ENCODE measurements at regions not wholly inside any gene's neighbourhood (a gene's known extent, or its start where the extent isn't known, plus 50 kb on each side); places are given as distances from the start of the nearest gene placed in this dataset.
A peak's percentile ranks its signal among the peaks of the same experiment; 100 is the strongest.
"Not testable (repeated sequence)": the region's sequence is repeated elsewhere in the genome, so short reads cannot be mapped to it uniquely, and the experiment has no call there.

- not testable (repeated sequence) for H3K27me3 Mint-ChIP-seq (ENCODE audit: low read depth); DNase-seq (ENCODE audit: low read depth, low spot score); H3K4me3 Mint-ChIP-seq; H3K36me3 Mint-ChIP-seq (ENCODE audit: low read depth); H3K4me1 Mint-ChIP-seq; H3K27ac Mint-ChIP-seq (ENCODE audit: unreplicated experiment); H3K9me3 Mint-ChIP-seq
These were observed 139.4 kb downstream of the FAM72C start for GRCh38 chr1:143832379-143832716.

- H3K4me3 Mint-ChIP-seq; H3K27me3 Mint-ChIP-seq (ENCODE audit: low read depth); H3K9me3 Mint-ChIP-seq; DNase-seq (ENCODE audit: low read depth, low spot score); H3K36me3 Mint-ChIP-seq (ENCODE audit: low read depth); H3K27ac Mint-ChIP-seq (ENCODE audit: unreplicated experiment); H3K4me1 Mint-ChIP-seq: not testable (repeated sequence)
These were observed 140.1 kb downstream of the FAM72C start for GRCh38 chr1:143831479-143832378.

- not testable (repeated sequence) for H3K27me3 Mint-ChIP-seq (ENCODE audit: low read depth); H3K36me3 Mint-ChIP-seq (ENCODE audit: low read depth); DNase-seq (ENCODE audit: low read depth, low spot score); H3K4me1 Mint-ChIP-seq; H3K9me3 Mint-ChIP-seq; H3K27ac Mint-ChIP-seq (ENCODE audit: unreplicated experiment); H3K4me3 Mint-ChIP-seq
These were observed 145.6 kb downstream of the FAM72C start for GRCh38 chr1:143826162-143826561.

- H3K9me3 Mint-ChIP-seq; H3K4me1 Mint-ChIP-seq; DNase-seq (ENCODE audit: low read depth, low spot score); H3K27ac Mint-ChIP-seq (ENCODE audit: unreplicated experiment); H3K27me3 Mint-ChIP-seq (ENCODE audit: low read depth); H3K36me3 Mint-ChIP-seq (ENCODE audit: low read depth); H3K4me3 Mint-ChIP-seq: not testable (repeated sequence)
These were observed 147.5 kb downstream of the FAM72C start for GRCh38 chr1:143824266-143824665.

- not testable (repeated sequence) for H3K4me3 Mint-ChIP-seq; H3K27me3 Mint-ChIP-seq (ENCODE audit: low read depth); H3K36me3 Mint-ChIP-seq (ENCODE audit: low read depth); DNase-seq (ENCODE audit: low read depth, low spot score); H3K9me3 Mint-ChIP-seq; H3K4me1 Mint-ChIP-seq; H3K27ac Mint-ChIP-seq (ENCODE audit: unreplicated experiment)
These were observed 151.7 kb downstream of the FAM72C start for GRCh38 chr1:143820058-143820457.

- not testable (repeated sequence) for H3K4me1 Mint-ChIP-seq; H3K27me3 Mint-ChIP-seq (ENCODE audit: low read depth); H3K9me3 Mint-ChIP-seq; H3K4me3 Mint-ChIP-seq; H3K27ac Mint-ChIP-seq (ENCODE audit: unreplicated experiment); H3K36me3 Mint-ChIP-seq (ENCODE audit: low read depth); DNase-seq (ENCODE audit: low read depth, low spot score)
These were observed 155.4 kb downstream of the FAM72C start for GRCh38 chr1:143816369-143816768.

- not testable (repeated sequence) for DNase-seq (ENCODE audit: low read depth, low spot score); H3K27ac Mint-ChIP-seq (ENCODE audit: unreplicated experiment); H3K4me1 Mint-ChIP-seq; H3K27me3 Mint-ChIP-seq (ENCODE audit: low read depth); H3K9me3 Mint-ChIP-seq; H3K36me3 Mint-ChIP-seq (ENCODE audit: low read depth); H3K4me3 Mint-ChIP-seq
These were observed 166.4 kb downstream of the FAM72C start for GRCh38 chr1:143805374-143805773.

- H3K9me3 Mint-ChIP-seq; DNase-seq (ENCODE audit: low read depth, low spot score); H3K27ac Mint-ChIP-seq (ENCODE audit: unreplicated experiment); H3K4me3 Mint-ChIP-seq; H3K4me1 Mint-ChIP-seq; H3K36me3 Mint-ChIP-seq (ENCODE audit: low read depth); H3K27me3 Mint-ChIP-seq (ENCODE audit: low read depth): not testable (repeated sequence)
These were observed 167.0 kb downstream of the FAM72C start for GRCh38 chr1:143804707-143805356.

GRCh38 chr1:143803927-143804411 lies 167.8 kb downstream of the FAM72C start:
- DNase-seq (ENCODE audit: low read depth, low spot score); H3K27me3 Mint-ChIP-seq (ENCODE audit: low read depth); H3K4me1 Mint-ChIP-seq; H3K36me3 Mint-ChIP-seq (ENCODE audit: low read depth); H3K9me3 Mint-ChIP-seq: not testable (repeated sequence)
- Mint-ChIP-seq H3K4me3 (peak overlapping the region; percentile 82), H3K27ac (ENCODE audit: unreplicated experiment) (peak overlapping the region; percentile 35)

GRCh38 chr1:143803095-143803494 lies 168.7 kb downstream of the FAM72C start:
- DNase-seq (ENCODE audit: low read depth, low spot score); H3K27ac Mint-ChIP-seq (ENCODE audit: unreplicated experiment); H3K36me3 Mint-ChIP-seq (ENCODE audit: low read depth); H3K27me3 Mint-ChIP-seq (ENCODE audit: low read depth); H3K4me1 Mint-ChIP-seq; H3K4me3 Mint-ChIP-seq; H3K9me3 Mint-ChIP-seq: not testable (repeated sequence)

GRCh38 chr1:143799568-143800187 lies 172.1 kb downstream of the FAM72C start:
- H3K4me1 Mint-ChIP-seq; H3K27ac Mint-ChIP-seq (ENCODE audit: unreplicated experiment); H3K4me3 Mint-ChIP-seq; H3K27me3 Mint-ChIP-seq (ENCODE audit: low read depth); H3K9me3 Mint-ChIP-seq; H3K36me3 Mint-ChIP-seq (ENCODE audit: low read depth); DNase-seq (ENCODE audit: low read depth, low spot score): not testable (repeated sequence)

GRCh38 chr1:143796369-143796768 lies 175.4 kb downstream of the FAM72C start:
- not testable (repeated sequence) for H3K36me3 Mint-ChIP-seq (ENCODE audit: low read depth); DNase-seq (ENCODE audit: low read depth, low spot score); H3K4me3 Mint-ChIP-seq; H3K9me3 Mint-ChIP-seq; H3K27me3 Mint-ChIP-seq (ENCODE audit: low read depth); H3K4me1 Mint-ChIP-seq; H3K27ac Mint-ChIP-seq (ENCODE audit: unreplicated experiment)

GRCh38 chr1:143792047-143792937 lies 179.5 kb downstream of the FAM72C start:
- not testable (repeated sequence) for DNase-seq (ENCODE audit: low read depth, low spot score); H3K27me3 Mint-ChIP-seq (ENCODE audit: low read depth); H3K36me3 Mint-ChIP-seq (ENCODE audit: low read depth); H3K27ac Mint-ChIP-seq (ENCODE audit: unreplicated experiment); H3K4me3 Mint-ChIP-seq; H3K9me3 Mint-ChIP-seq; H3K4me1 Mint-ChIP-seq
